Kidney (tissue), 13 donors: ENCODE measurements at regions not wholly inside any gene's neighbourhood (a gene's known extent, or its start where the extent isn't known, plus 50 kb on each side); places are given as distances from the start of the nearest gene placed in this dataset.
"Not testable (repeated sequence)": the region's sequence is repeated elsewhere in the genome, so short reads cannot be mapped to it uniquely, and the experiment has no call there.

Experiments
- DNase-seq, 5 donors: peaks; one replicate each; pipeline ENCODE4 v3.0.0-alpha.2; 2013 to 2020
- FAIRE-seq: peaks from 2 replicates; lab custom pipeline; 2012; peaks lifted over from hg19 to GRCh38; lab: Jason Lieb, UNC
- H3K27ac ChIP-seq, 2 donors: one replicate each; pipeline ENCODE4 v1.7.0; 2013; ENCODE audit warnings: low read depth in 2 of 2, low read length in 2 of 2, inconsistent platforms in 1 of 2
- H3K27me3 ChIP-seq: one replicate; pipeline ENCODE4 v1.7.1; 2013; ENCODE audit warnings: low read length, inconsistent platforms; ENCODE audit not compliant: control insufficient read depth, insufficient read depth
- H3K36me3 ChIP-seq, 3 donors: one replicate each; pipeline versions ENCODE4 v1.7.0 to v1.7.1; 2013; ENCODE audit warnings: low read length in 3 of 3, control low read depth in 1 of 3, inconsistent platforms in 1 of 3; ENCODE audit not compliant: insufficient read depth in 3 of 3, control insufficient read depth in 2 of 3
- H3K4me1 ChIP-seq, 3 donors: one replicate each; pipeline versions ENCODE4 v1.7.0 to v1.7.1; 2013; ENCODE audit warnings: low read length in 3 of 3, inconsistent platforms in 1 of 3, low read depth in 1 of 3; ENCODE audit not compliant: control insufficient read depth in 2 of 3, insufficient read depth in 2 of 3
- H3K4me3 ChIP-seq, 3 donors: one replicate each; pipeline versions ENCODE4 v1.7.0 to v1.8.1; 2013; ENCODE audit warnings: low read length in 3 of 3, control low read depth in 1 of 3, inconsistent platforms in 1 of 3
- H3K9ac ChIP-seq, 3 donors: one replicate each; pipeline versions ENCODE4 v1.7.0 to v1.7.1; 2013; ENCODE audit warnings: low read length in 3 of 3, control low read depth in 1 of 3, inconsistent platforms in 1 of 3
- H3K9me3 ChIP-seq, 3 donors: one replicate each; pipeline versions ENCODE4 v1.7.0 to v1.7.1; 2013; ENCODE audit warnings: low read length in 3 of 3, control low read depth in 1 of 3, inconsistent platforms in 1 of 3; ENCODE audit not compliant: control insufficient read depth in 2 of 3, insufficient read depth in 1 of 3
- CTCF ChIP-seq: IDR thresholded peaks from 3 replicates; pipeline ENCODE4 v1.5.1; 2012; ENCODE audit warnings: mild to moderate bottlenecking, moderate library complexity, borderline replicate concordance; ENCODE audit not compliant: insufficient read depth; ENCODE audit errors: extremely low read depth
- intact Hi-C: fragments of 100-400 bp; cut with DNase I; formaldehyde crosslinking; loops from one replicate; pipeline ENCODE4 v1.11.1; 2022
- donor health status: control.
- donor health status: control.
- donor health status: control.
- donor health status: control.
- donor health status: control.
- donor health status: DM: yes; HTN: yes; CAD: no.
- donor health status: Normal renal cell carcinoma (clear cell type).

GRCh38 chr17:68108313-68109000 is 72.9 kb downstream of the KPNA2 start:
- H3K9ac ChIP-seq = no peak overlapping the region
- intact Hi-C loops = no loop called here
- TF ChIP-seq CTCF = no peak
- H3K4me1 ChIP-seq = no peaks in the 10 kb centered on the region
- no peaks in the 10 kb centered on the region for H3K27me3 ChIP-seq
- no peak overlapping the region for H3K27ac ChIP-seq
- H3K36me3 ChIP-seq = no peaks in the 10 kb centered on the region
- FAIRE-seq (no peak), DNase-seq (no peak)
- H3K4me3 ChIP-seq = no peak overlapping the region
- no peaks in the 10 kb centered on the region for H3K9me3 ChIP-seq

- not testable (repeated sequence) for H3K9me3 ChIP-seq, DNase-seq
Observed at GRCh38 chr17:68109404-68109803, 73.9 kb downstream of the KPNA2 start.

GRCh38 chr17:68116211-68116610 is 80.7 kb downstream of the KPNA2 start:
- H3K4me3 ChIP-seq, H3K9me3 ChIP-seq, H3K27me3 ChIP-seq, DNase-seq, FAIRE-seq, intact Hi-C loops, H3K4me1 ChIP-seq, H3K9ac ChIP-seq, H3K27ac ChIP-seq: not testable (repeated sequence)
- H3K36me3 ChIP-seq = peaks cover 8 to 15% (median 11%) of the 10 kb centered on the region in 3 donors

More at GRCh38 chr17:68109404-68109803, 73.9 kb downstream of the KPNA2 start:
- H3K4me3 ChIP-seq, H3K36me3 ChIP-seq, H3K27ac ChIP-seq, H3K27me3 ChIP-seq, FAIRE-seq, intact Hi-C loops, H3K4me1 ChIP-seq, H3K9ac ChIP-seq: not testable (repeated sequence)

GRCh38 chr17:68122587-68122986 is 87.1 kb downstream of the KPNA2 start:
- DNase-seq (no peak), FAIRE-seq (no peak)
- Histone ChIP-seq H3K27me3 (no peaks in the 10 kb centered on the region), H3K9me3 (no peaks in the 10 kb centered on the region), H3K9ac (no peak overlapping the region), H3K4me3 (no peak overlapping the region), H3K36me3 (peaks cover 7 to 26% (median 16%) of the 10 kb centered on the region in 3 donors), H3K27ac (no peak overlapping the region), H3K4me1 (no peaks in the 10 kb centered on the region)
- intact Hi-C loops = no loop called here
- TF ChIP-seq CTCF = no peak
